Peyer's patch (tissue), 4 donors: ENCODE measurements at regions not wholly inside any gene's neighbourhood (a gene's known extent, or its start where the extent isn't known, plus 50 kb on each side); places are given as distances from the start of the nearest gene placed in this dataset.
"Not testable (repeated sequence)": the region's sequence is repeated elsewhere in the genome, so short reads cannot be mapped to it uniquely, and the experiment has no call there.

Experiments used
- DNase-seq, 3 donors: peaks; one replicate each; pipeline ENCODE4 v3.0.0-alpha.2; 2017 to 2019
- H3K27ac ChIP-seq, 4 donors: fragments of 200-600 bp; sonication (generic); one replicate each; pipeline ENCODE4 v1.5.1; 2016 to 2019
- H3K27me3 ChIP-seq, 2 donors: fragments of 200-600 bp; sonication (generic); one replicate each; pipeline ENCODE4 v1.5.1; 2019
- H3K36me3 ChIP-seq, 3 donors: fragments of 200-600 bp; sonication (generic); one replicate each; pipeline ENCODE4 v1.5.1; 2016 to 2019
- H3K4me1 ChIP-seq, 4 donors: fragments of 200-600 bp; sonication (generic); one replicate each; pipeline ENCODE4 v1.5.1; 2016 to 2019
- H3K4me3 ChIP-seq, 4 donors: fragments of 200-600 bp; sonication (generic); 1 replicate in 3 of 4; 2 replicates in 1 of 4; pipeline ENCODE4 v1.5.1; 2016 to 2019; ENCODE audit warnings: mild to moderate bottlenecking in 1 of 4
- H3K9me3 ChIP-seq, 4 donors: fragments of 200-600 bp; sonication (generic); one replicate each; pipeline ENCODE4 v1.5.1; 2016 to 2019; ENCODE audit warnings: mild to moderate bottlenecking in 1 of 4
- CTCF ChIP-seq, 6 experiments: fragments of 450-650 bp in 4 of 6; fragments of 200-600 bp in 2 of 6; sonication (generic) in 1 of 6; IDR thresholded peaks; one replicate each; pipeline ENCODE4 v1.5.1; 2017 to 2019; ENCODE audit warnings: antibody characterized with exemption in 6 of 6, mild to moderate bottlenecking in 3 of 6, moderate library complexity in 1 of 6
- POLR2A ChIP-seq, 2 donors: fragments of 450-650 bp; IDR thresholded peaks; one replicate each; pipeline ENCODE4 v1.5.1; 2017; ENCODE audit warnings: antibody characterized with exemption in 2 of 2, mild to moderate bottlenecking in 2 of 2, moderate library complexity in 2 of 2

GRCh38 chr12:60212159-60213000 is 616.6 kb downstream of the SLC16A7 start:
- no peak for DNase-seq
- Histone ChIP-seq H3K36me3 (no peaks in the 10 kb centered on the region), H3K4me1 (no peaks in the 10 kb centered on the region), H3K27me3 (no peaks in the 10 kb centered on the region), H3K9me3 (no peaks in the 10 kb centered on the region), H3K4me3 (no peak overlapping the region), H3K27ac (no peak overlapping the region)
- no peak for TF ChIP-seq POLR2A (IDR thresholded peaks at IDR 0.05)
- no peak for TF ChIP-seq CTCF (IDR thresholded peaks at IDR 0.05)

GRCh38 chr12:60213272-60213671 is 617.4 kb downstream of the SLC16A7 start:
- H3K27ac ChIP-seq, H3K27me3 ChIP-seq, DNase-seq, H3K36me3 ChIP-seq, H3K4me1 ChIP-seq, H3K4me3 ChIP-seq, H3K9me3 ChIP-seq: not testable (repeated sequence)

- H3K4me1 ChIP-seq = no peaks in the 10 kb centered on the region
- no peaks in the 10 kb centered on the region for H3K36me3 ChIP-seq
- TF ChIP-seq POLR2A (IDR thresholded peaks at IDR 0.05) = no peak
- no peak for TF ChIP-seq CTCF (IDR thresholded peaks at IDR 0.05)
- DNase-seq = no peak
- no peak overlapping the region for H3K27ac ChIP-seq
- no peaks in the 10 kb centered on the region for H3K9me3 ChIP-seq
- H3K27me3 ChIP-seq = no peaks in the 10 kb centered on the region
- H3K4me3 ChIP-seq = no peak overlapping the region
These were observed 620.4 kb downstream of the SLC16A7 start for GRCh38 chr12:60216226-60216625.

- TF ChIP-seq POLR2A (IDR thresholded peaks at IDR 0.05) (no peak), CTCF (IDR thresholded peaks at IDR 0.05) (no peak)
- no peak for DNase-seq
- no peak overlapping the region for H3K27ac ChIP-seq
- no peaks in the 10 kb centered on the region for H3K36me3 ChIP-seq
- no peaks in the 10 kb centered on the region for H3K4me1 ChIP-seq
- no peaks in the 10 kb centered on the region for H3K9me3 ChIP-seq
- no peak overlapping the region for H3K4me3 ChIP-seq
- H3K27me3 ChIP-seq = no peaks in the 10 kb centered on the region
These were observed 627.4 kb downstream of the SLC16A7 start for GRCh38 chr12:60223242-60223641.

- Histone ChIP-seq H3K36me3 (no peaks in the 10 kb centered on the region), H3K9me3 (no peaks in the 10 kb centered on the region), H3K27me3 (no peaks in the 10 kb centered on the region), H3K4me3 (no peak overlapping the region), H3K27ac (no peak overlapping the region), H3K4me1 (no peaks in the 10 kb centered on the region)
- no peak for DNase-seq
- no peak for TF ChIP-seq CTCF (IDR thresholded peaks at IDR 0.05)
- no peak for TF ChIP-seq POLR2A (IDR thresholded peaks at IDR 0.05)
These were observed 629.6 kb downstream of the SLC16A7 start for GRCh38 chr12:60225216-60226000.

- no peaks in the 10 kb centered on the region for H3K9me3 ChIP-seq
- H3K27ac ChIP-seq = no peak overlapping the region
- no peaks in the 10 kb centered on the region for H3K27me3 ChIP-seq
- no peak overlapping the region for H3K4me3 ChIP-seq
- H3K4me1 ChIP-seq = no peaks in the 10 kb centered on the region
- no peak for DNase-seq
- H3K36me3 ChIP-seq = no peaks in the 10 kb centered on the region
- TF ChIP-seq POLR2A (IDR thresholded peaks at IDR 0.05) (no peak), CTCF (IDR thresholded peaks at IDR 0.05) (no peak)
These were observed 632.1 kb downstream of the SLC16A7 start for GRCh38 chr12:60227916-60228315.
